ENCODE measurements at regions not wholly inside any gene's neighbourhood (a gene's known extent, or its start where the extent isn't known, plus 50 kb on each side); places are given as distances from the start of the nearest gene placed in this dataset.

DNA sequence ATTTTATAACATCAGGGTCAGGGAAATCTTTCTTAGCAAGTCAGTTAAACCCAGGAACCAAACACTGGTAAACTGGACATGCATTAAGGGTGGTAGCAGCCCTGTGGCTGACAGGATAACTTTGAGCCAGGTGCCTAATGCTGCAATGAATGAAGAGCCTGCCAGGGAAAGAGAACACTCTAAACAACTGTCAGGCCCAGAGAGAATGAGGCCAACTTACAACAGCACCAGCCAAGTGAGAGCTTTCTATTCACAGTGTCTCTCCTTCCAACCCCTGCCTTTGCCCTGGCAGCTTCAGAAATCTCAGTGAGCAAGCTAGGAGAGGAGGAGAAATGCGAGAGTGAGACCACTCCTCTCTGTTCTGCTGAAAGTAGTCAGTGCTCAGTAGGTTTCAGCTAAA is 50.4 kb upstream of the ATP2C1 start:
- ChIA-PET CTCF (no interaction called here), POLR2A (no interaction called here)
- H3K4me3 Mint-ChIP-seq: no peak overlapping the region
- H3K36me3 Mint-ChIP-seq (ENCODE audit: low read depth): no peaks in the 10 kb centered on the region
- no peak for TF ChIP-seq CTCF (IDR thresholded peaks at IDR 0.05)
- ATAC-seq (no peak), DNase-seq (no peak)
- H3K27ac Mint-ChIP-seq: no peak overlapping the region
- H3K4me1 Mint-ChIP-seq (ENCODE audit: low read depth): peaks cover 6% of the 10 kb centered on the region
- intact Hi-C loops (cut with micrococcal nuclease): no loop called here
- no peaks in the 10 kb centered on the region for H3K9me3 Mint-ChIP-seq
- H3K27me3 Mint-ChIP-seq: peaks cover 7% of the 10 kb centered on the region

Measured in activated CD8-positive, alpha-beta T cell treated with anti-CD3 and anti-CD28 coated beads for 36 hours (primary cell).